SK-N-SH (cell line): ENCODE measurements at regions not wholly inside any gene's neighbourhood (a gene's known extent, or its start where the extent isn't known, plus 50 kb on each side); places are given as distances from the start of the nearest gene placed in this dataset.

ENCODE experiments used
- CTCF ChIA-PET: fragments of 300-600, 350-600 bp; formaldehyde crosslinking; extraction: SDS; loops from one replicate; lab custom pipeline; 2021; lab: Yijun Ruan, JAX
- POLR2A ChIA-PET: fragments of 350-600 bp; sonication (Branson Sonifier 250); formaldehyde crosslinking; extraction: SDS; loops from one replicate; lab custom pipeline; 2020; ENCODE audit warnings: antibody characterized with exemption, inconsistent platforms; lab: Yijun Ruan, JAX
- DNase-seq: peaks from one replicate; pipeline ENCODE4 v3.0.0; 2012
- H2AFZ ChIP-seq: fragments of 200-600 bp; sonication (generic); 2 replicates; pipeline ENCODE4 v1.8.1; 2016; ENCODE audit warnings: antibody characterized with exemption, mild to moderate bottlenecking, low read depth
- H3F3A ChIP-seq: fragments of 200-600 bp; sonication (generic); replicated peaks from 2 replicates; pipeline ENCODE3; 2016; ENCODE audit warnings: antibody characterized with exemption, mild to moderate bottlenecking; ENCODE audit not compliant: insufficient read depth
- H3K27ac ChIP-seq, 2 experiments: fragments of 200-500 bp in 1 of 2; fragments of 200-600 bp in 1 of 2; sonication (Bioruptor generic) in 1 of 2; sonication (generic), shearing (Covaris generic) in 1 of 2; 2 replicates each; pipeline versions ENCODE4 v1.5.1 to v1.6.1; 2014 to 2016; ENCODE audit warnings: low read depth in 2 of 2, inconsistent platforms in 1 of 2, low read length in 1 of 2, mild to moderate bottlenecking in 1 of 2, mixed read lengths in 1 of 2
- H3K27me3 ChIP-seq: fragments of 200-600 bp; sonication (generic), shearing (Covaris generic); 2 replicates; pipeline ENCODE4 v1.6.1; 2016; ENCODE audit warnings: mixed run types; ENCODE audit not compliant: insufficient read depth
- H3K36me3 ChIP-seq, 2 experiments: fragments of 200-500 bp in 1 of 2; fragments of 200-600 bp in 1 of 2; sonication (Bioruptor generic) in 1 of 2; sonication (generic) in 1 of 2; replicated peaks in 1 of 2; 2 replicates each; pipeline versions ENCODE3 to v1.5.1; 2014 to 2016; ENCODE audit warnings: low read length in 1 of 2, mild to moderate bottlenecking in 1 of 2; ENCODE audit not compliant: insufficient read depth in 2 of 2, control insufficient read depth in 1 of 2
- H3K4me1 ChIP-seq, 2 experiments: fragments of 200-500 bp in 1 of 2; fragments of 200-600 bp in 1 of 2; sonication (Bioruptor generic) in 1 of 2; sonication (generic), shearing (Covaris generic) in 1 of 2; 2 replicates each; pipeline versions ENCODE4 v1.5.1 to v1.6.1; 2014 to 2016; ENCODE audit warnings: low read depth in 1 of 2, low read length in 1 of 2, mixed run types in 1 of 2; ENCODE audit not compliant: insufficient read depth in 2 of 2, control insufficient read depth in 1 of 2
- H3K4me2 ChIP-seq: fragments of 200-600 bp; sonication (generic), shearing (Covaris generic); 2 replicates; pipeline ENCODE4 v1.6.1; 2017; ENCODE audit warnings: mixed run types
- H3K4me3 ChIP-seq, 2 experiments: fragments of 200-500 bp in 1 of 2; fragments of 200-600 bp in 1 of 2; sonication (Bioruptor generic) in 1 of 2; sonication (generic), shearing (Covaris generic) in 1 of 2; 2 replicates each; pipeline versions ENCODE4 v1.5.1 to v1.8.1; 2014 to 2016; ENCODE audit warnings: low read depth in 2 of 2, inconsistent platforms in 1 of 2, low read length in 1 of 2, mild to moderate bottlenecking in 1 of 2, mixed read lengths in 1 of 2, moderate library complexity in 1 of 2
- H3K79me2 ChIP-seq: fragments of 200-600 bp; sonication (generic); 2 replicates; pipeline ENCODE4 v1.8.1; 2017; ENCODE audit warnings: mild to moderate bottlenecking; ENCODE audit not compliant: insufficient read depth
- H3K9ac ChIP-seq: fragments of 200-600 bp; sonication (generic); 2 replicates; pipeline ENCODE4 v1.6.1; 2017; ENCODE audit warnings: mixed run types
- H3K9me2 ChIP-seq: fragments of 200-600 bp; sonication (generic); 2 replicates; pipeline ENCODE4 v1.6.1; 2017; ENCODE audit warnings: mixed run types
- H3K9me3 ChIP-seq: fragments of 200-600 bp; sonication (generic); 2 replicates; pipeline ENCODE4 v1.6.1; 2017; ENCODE audit warnings: mixed run types, mild to moderate bottlenecking, moderate library complexity
- H4K20me1 ChIP-seq: fragments of 200-600 bp; sonication (generic); 2 replicates; pipeline ENCODE4 v1.6.1; 2017; ENCODE audit warnings: mild to moderate bottlenecking, mixed run types; ENCODE audit not compliant: insufficient read depth
- CHD2 ChIP-seq: fragments of 150-350 bp; IDR thresholded peaks from 2 replicates; pipeline ENCODE4 v1.6.1; 2018; ENCODE audit warnings: low read length; ENCODE audit not compliant: partially characterized antibody
- CTCF ChIP-seq: fragments of 200-600 bp; sonication (generic); IDR thresholded peaks from 2 replicates; pipeline ENCODE4 v1.6.1; 2017; ENCODE audit warnings: antibody characterized with exemption, mild to moderate bottlenecking, moderate library complexity
- ELF1 ChIP-seq: IDR thresholded peaks from 2 replicates; pipeline ENCODE4 v1.4.0; 2012
- EP300 ChIP-seq, 2 experiments: IDR thresholded peaks; 2 replicates each; pipeline versions ENCODE4 v1.4.0 to v1.6.1; 2012; ENCODE audit warnings: borderline replicate concordance in 1 of 2, low read depth in 1 of 2, low read length in 1 of 2
- EZH2phosphoT487 ChIP-seq: fragments of 200-600 bp; sonication (generic); IDR thresholded peaks from 2 replicates; pipeline ENCODE4 v1.6.1; 2017; ENCODE audit warnings: low read depth, mixed run types, mild to moderate bottlenecking, antibody characterized with exemption, moderate library complexity, borderline replicate concordance
- FOSL2 ChIP-seq: IDR thresholded peaks from 2 replicates; pipeline ENCODE4 v1.4.0; 2012; ENCODE audit warnings: low read depth, mild to moderate bottlenecking, moderate library complexity, borderline replicate concordance
- FOXJ3 ChIP-seq: sonication (generic); formaldehyde crosslinking; IDR thresholded peaks from 2 replicates; pipeline ENCODE4 v1.5.1; 2020; ENCODE audit warnings: mild to moderate bottlenecking, missing genetic modification reagents
- FOXM1 ChIP-seq: IDR thresholded peaks from 2 replicates; pipeline ENCODE4 v1.4.0; 2012; ENCODE audit warnings: low read depth, mild to moderate bottlenecking
- GATA2 ChIP-seq: sonication (generic); formaldehyde crosslinking; IDR thresholded peaks from 2 replicates; pipeline ENCODE4 v1.5.0; 2020; ENCODE audit warnings: mild to moderate bottlenecking, missing genetic modification reagents
- IRF3 ChIP-seq: fragments of 150-350 bp; IDR thresholded peaks from 2 replicates; pipeline ENCODE4 v1.6.1; 2016; ENCODE audit warnings: mild to moderate bottlenecking, low read depth, low read length
- JUND ChIP-seq: IDR thresholded peaks from 2 replicates; pipeline ENCODE4 v1.4.0; 2012
- MEF2A ChIP-seq: IDR thresholded peaks from 2 replicates; pipeline ENCODE4 v1.4.0; 2012; ENCODE audit warnings: low read depth, borderline replicate concordance
- MXI1 ChIP-seq: IDR thresholded peaks from 2 replicates; pipeline ENCODE4 v1.6.1; 2012; ENCODE audit warnings: mild to moderate bottlenecking, low read depth, low read length, improper control_type of control experiment
- NFIC ChIP-seq: IDR thresholded peaks from 2 replicates; pipeline ENCODE4 v1.4.0; 2012; ENCODE audit warnings: borderline replicate concordance
- NRF1 ChIP-seq: IDR thresholded peaks from 2 replicates; pipeline ENCODE4 v1.6.1; 2012; ENCODE audit warnings: low read depth, mild to moderate bottlenecking, low read length
- RAD21 ChIP-seq: IDR thresholded peaks from 2 replicates; pipeline ENCODE4 v1.6.1; 2012; ENCODE audit warnings: mild to moderate bottlenecking, low read length
- RCOR1 ChIP-seq: fragments of 150-350 bp; IDR thresholded peaks from 2 replicates; pipeline ENCODE4 v1.6.1; 2017; ENCODE audit warnings: antibody characterized with exemption, low read length
- REST ChIP-seq: IDR thresholded peaks from 2 replicates; pipeline ENCODE4 v1.6.1; 2012; ENCODE audit warnings: mild to moderate bottlenecking, low read depth, low read length, moderate library complexity
- RXRA ChIP-seq: IDR thresholded peaks from 2 replicates; pipeline ENCODE4 v1.4.0; 2012; ENCODE audit warnings: low read depth, mild to moderate bottlenecking, borderline replicate concordance
- SIN3A ChIP-seq: IDR thresholded peaks from 2 replicates; pipeline ENCODE4 v1.6.1; 2012; ENCODE audit warnings: low read depth, mild to moderate bottlenecking, low read length, moderate library complexity, borderline replicate concordance
- SMC3 ChIP-seq: IDR thresholded peaks from 2 replicates; pipeline ENCODE4 v1.6.1; 2012; ENCODE audit warnings: low read depth, low read length, improper control_type of control experiment
- TAF1 ChIP-seq: IDR thresholded peaks from 2 replicates; pipeline ENCODE4 v1.6.1; 2012; ENCODE audit warnings: low read depth, mild to moderate bottlenecking, low read length, moderate library complexity, borderline replicate concordance
- USF1 ChIP-seq: IDR thresholded peaks from 2 replicates; pipeline ENCODE4 v1.4.0; 2012; ENCODE audit warnings: low read depth, borderline replicate concordance
- USF2 ChIP-seq: fragments of 150-350 bp; IDR thresholded peaks from 2 replicates; pipeline ENCODE4 v1.6.1; 2017; ENCODE audit warnings: antibody characterized with exemption, low read length, low read depth, borderline replicate concordance
- WGBS: methylation state at CpG from one replicate; pipeline ENCODE4 v1.1.6; 2017; ENCODE audit warnings: low lambda C conversion rate; 5-methylcytosine and 5-hydroxymethylcytosine counted together

GRCh38 chr9:78669591-78669990 lies 372.7 kb downstream of the PSAT1 start (continued):
- TF ChIP-seq RCOR1 (no peak), SIN3A (no peak), CTCF (no peak)

GRCh38 chr9:78671785-78672184 lies 374.9 kb downstream of the PSAT1 start:
- Histone ChIP-seq H3F3A (peaks cover 33% of the 10 kb centered on the region), H3K27me3 (no peaks in the 10 kb centered on the region), H3K36me3 (no peaks in the 10 kb centered on the region), H3K27ac (peak overlapping the region in 1 of 2 experiments; percentile 17; a peak in 1 of 4 replicates), H3K4me1 (no peaks in the 10 kb centered on the region; a peak in 2 of 4 replicates), H3K9me3 (no peaks in the 10 kb centered on the region), H3K9me2 (no peaks in the 10 kb centered on the region), H4K20me1 (no peaks in the 10 kb centered on the region), H2AFZ (no peak overlapping the region), H3K4me2 (no peak overlapping the region), H3K4me3 (no peak overlapping the region), H3K9ac (no peak overlapping the region), H3K79me2 (no peaks in the 10 kb centered on the region)
- ChIA-PET CTCF (no interaction called here), POLR2A (no interaction called here)
- 43% methylated on average over 3 of the region's 3 CpGs for WGBS
- DNase-seq = no peak
- TF ChIP-seq FOXJ3 (CRISPR knock-in tag) (no peak), REST (no peak), FOSL2 (no peak), CHD2 (no peak), GATA2 (CRISPR knock-in tag) (no peak), MEF2A (no peak), SIN3A (no peak), RXRA (no peak), TAF1 (no peak), EP300 (IDR thresholded peaks at IDR 0.05; ENCODE audit: borderline replicate concordance in 1 of 2, low read depth in 1 of 2, low read length in 1 of 2) (peak in 1 of 2 experiments; percentile 63; a peak in 1 of 4 replicates), EZH2phosphoT487 (no peak), USF2 (no peak), IRF3 (no peak), JUND (0 out of 2 replicates have a peak, but pooled peaks have one; percentile 33), ELF1 (no peak), RAD21 (no peak), SMC3 (no peak), MXI1 (no peak), USF1 (no peak), NRF1 (no peak), NFIC (peak; percentile 37; the same call in 1 of the 2 replicates), FOXM1 (no peak)
